Panc1 (cell line): ENCODE measurements at regions not wholly inside any gene's neighbourhood (a gene's known extent, or its start where the extent isn't known, plus 50 kb on each side); places are given as distances from the start of the nearest gene placed in this dataset.
A peak's percentile ranks its signal among the peaks of the same experiment; 100 is the strongest.

Experiments
- ATAC-seq: fragments of 200-7000 bp; cut with Tn5 transposase; 2 replicates; pipeline ENCODE4 v1.9.1; 2020; ENCODE audit warnings: mild to moderate bottlenecking, moderate library complexity
- BruUV-seq: library from RNA; stranded (reverse); fragments of 400-500 nt; replicated peaks from 2 replicates; lab custom pipeline; 2021; lab: Mats Ljungman, UMichigan
- CTCF ChIA-PET: fragments of 300-600 bp; sonication (Branson Sonifier 250); formaldehyde crosslinking; loops from one replicate; lab custom pipeline; 2022; ENCODE audit warnings: antibody characterized with exemption; lab: Charles Lee
- POLR2A ChIA-PET: fragments of 300-600 bp; sonication (Branson Sonifier 250); formaldehyde crosslinking; loops from one replicate; lab custom pipeline; 2022; ENCODE audit warnings: antibody characterized with exemption; lab: Charles Lee
- DNase-seq: peaks from one replicate; pipeline ENCODE4 v3.0.0-alpha.2; 2010; ENCODE audit warnings: low read depth, low spot score
- H3K27ac ChIP-seq: 2 replicates; pipeline ENCODE4 v1.5.1; 2011; ENCODE audit warnings: mild to moderate bottlenecking, low read length, inconsistent platforms
- H3K27me3 ChIP-seq: fragments of 200-500 bp; sonication (Bioruptor generic); 2 replicates; pipeline ENCODE4 v1.6.0; 2014; ENCODE audit warnings: low read length, inconsistent platforms; ENCODE audit not compliant: control insufficient read depth, insufficient read depth
- H3K36me3 ChIP-seq: fragments of 200-500 bp; sonication (Bioruptor generic); 2 replicates; pipeline ENCODE4 v1.5.1; 2014; ENCODE audit warnings: inconsistent platforms, mild to moderate bottlenecking, low read length, moderate library complexity; ENCODE audit not compliant: control insufficient read depth, insufficient read depth
- H3K4me1 ChIP-seq: 2 replicates; pipeline ENCODE4 v1.5.1; 2011; ENCODE audit warnings: inconsistent platforms, mild to moderate bottlenecking, low read length, moderate library complexity; ENCODE audit not compliant: control insufficient read depth, insufficient read depth
- H3K4me3 ChIP-seq, 2 experiments: 2 replicates each; pipeline ENCODE4 v1.5.1; 2011 to 2012; ENCODE audit warnings: low read depth in 2 of 2, low read length in 2 of 2, mild to moderate bottlenecking in 2 of 2, inconsistent platforms in 1 of 2, moderate library complexity in 1 of 2
- H3K9me3 ChIP-seq: fragments of 200-500 bp; sonication (Bioruptor generic); 2 replicates; pipeline ENCODE4 v1.5.1; 2014; ENCODE audit warnings: low read depth, mild to moderate bottlenecking, inconsistent platforms, low read length, moderate library complexity; ENCODE audit not compliant: control insufficient read depth, insufficient read depth
- CTCF ChIP-seq: fragments of 450-650 bp; IDR thresholded peaks from 2 replicates; pipeline ENCODE4 v1.5.1; 2017; ENCODE audit warnings: mild to moderate bottlenecking
- POLR2AphosphoS5 ChIP-seq: IDR thresholded peaks from 2 replicates; pipeline ENCODE4 v1.6.1; 2012; ENCODE audit warnings: mild to moderate bottlenecking, low read depth, low read length, moderate library complexity
- SIN3A ChIP-seq: IDR thresholded peaks from 2 replicates; pipeline ENCODE4 v1.6.1; 2012; ENCODE audit warnings: low read depth, mild to moderate bottlenecking, low read length, moderate library complexity, borderline replicate concordance; ENCODE audit not compliant: insufficient read depth
- TCF7L2 ChIP-seq: IDR thresholded peaks from 2 replicates; pipeline ENCODE4 v1.6.1; 2011; ENCODE audit warnings: mild to moderate bottlenecking, low read depth, low read length, inconsistent platforms
- in situ Hi-C: cut with HindIII; loops from 2 replicates; pipeline ENCODE4 v1.10.0; 2016; ENCODE audit warnings: low sequenced_read_pairs, low pct_unique_long_range_greater_than_20kb
- intact Hi-C: fragments of 100-400 bp; cut with micrococcal nuclease; formaldehyde crosslinking; loops from one replicate; pipeline ENCODE4 v1.10.0; 2022; ENCODE audit not compliant: unreplicated experiment
- TF ChIP-seq, protein P1 (sequence below), 2 experiments: IDR thresholded peaks; 2 replicates each; pipeline ENCODE4 v1.6.1; 2011 to 2012; ENCODE audit warnings: low read depth in 2 of 2, control low read depth in 1 of 2, low read length in 1 of 2, mild to moderate bottlenecking in 1 of 2, moderate library complexity in 1 of 2; ENCODE audit not compliant: insufficient read depth in 1 of 2

DNA sequence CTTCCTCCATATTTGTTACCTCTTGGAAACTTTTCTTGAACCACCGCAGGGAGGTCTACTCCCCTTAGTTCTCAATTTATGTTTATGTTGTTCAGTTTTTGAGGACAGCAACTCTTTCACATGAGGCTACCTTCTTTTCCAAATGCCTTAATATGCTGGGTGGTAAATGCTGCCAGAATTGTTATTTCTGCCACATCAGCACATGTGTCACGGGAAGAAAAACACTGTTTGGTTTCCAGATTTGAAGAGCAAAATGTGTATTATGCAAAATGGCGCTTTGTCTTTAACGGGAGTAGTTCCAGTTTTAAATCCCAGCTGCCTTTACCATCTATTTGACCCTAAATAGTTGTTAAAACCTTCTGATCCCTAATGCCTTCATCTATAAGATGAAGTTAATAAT lies 606.2 kb upstream of the TBL1XR1 start:
- intact Hi-C loops, result no loop called here
- BruUV-seq, result no TSS peak
- no peak for DNase-seq
- Histone ChIP-seq H3K4me1 (no peaks in the 10 kb centered on the region), H3K27me3 (no peaks in the 10 kb centered on the region), H3K36me3 (no peaks in the 10 kb centered on the region), H3K27ac (peak overlapping the region; percentile 57), H3K4me3 (no peak overlapping the region), H3K9me3 (no peaks in the 10 kb centered on the region)
- in situ Hi-C loops, result no loop called here
- TF ChIP-seq SIN3A (no peak), CTCF (no peak), POLR2AphosphoS5 (no peak), TCF7L2 (no peak)
- TF ChIP-seq, protein P1, sequence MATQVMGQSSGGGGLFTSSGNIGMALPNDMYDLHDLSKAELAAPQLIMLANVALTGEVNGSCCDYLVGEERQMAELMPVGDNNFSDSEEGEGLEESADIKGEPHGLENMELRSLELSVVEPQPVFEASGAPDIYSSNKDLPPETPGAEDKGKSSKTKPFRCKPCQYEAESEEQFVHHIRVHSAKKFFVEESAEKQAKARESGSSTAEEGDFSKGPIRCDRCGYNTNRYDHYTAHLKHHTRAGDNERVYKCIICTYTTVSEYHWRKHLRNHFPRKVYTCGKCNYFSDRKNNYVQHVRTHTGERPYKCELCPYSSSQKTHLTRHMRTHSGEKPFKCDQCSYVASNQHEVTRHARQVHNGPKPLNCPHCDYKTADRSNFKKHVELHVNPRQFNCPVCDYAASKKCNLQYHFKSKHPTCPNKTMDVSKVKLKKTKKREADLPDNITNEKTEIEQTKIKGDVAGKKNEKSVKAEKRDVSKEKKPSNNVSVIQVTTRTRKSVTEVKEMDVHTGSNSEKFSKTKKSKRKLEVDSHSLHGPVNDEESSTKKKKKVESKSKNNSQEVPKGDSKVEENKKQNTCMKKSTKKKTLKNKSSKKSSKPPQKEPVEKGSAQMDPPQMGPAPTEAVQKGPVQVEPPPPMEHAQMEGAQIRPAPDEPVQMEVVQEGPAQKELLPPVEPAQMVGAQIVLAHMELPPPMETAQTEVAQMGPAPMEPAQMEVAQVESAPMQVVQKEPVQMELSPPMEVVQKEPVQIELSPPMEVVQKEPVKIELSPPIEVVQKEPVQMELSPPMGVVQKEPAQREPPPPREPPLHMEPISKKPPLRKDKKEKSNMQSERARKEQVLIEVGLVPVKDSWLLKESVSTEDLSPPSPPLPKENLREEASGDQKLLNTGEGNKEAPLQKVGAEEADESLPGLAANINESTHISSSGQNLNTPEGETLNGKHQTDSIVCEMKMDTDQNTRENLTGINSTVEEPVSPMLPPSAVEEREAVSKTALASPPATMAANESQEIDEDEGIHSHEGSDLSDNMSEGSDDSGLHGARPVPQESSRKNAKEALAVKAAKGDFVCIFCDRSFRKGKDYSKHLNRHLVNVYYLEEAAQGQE (IDR thresholded peaks at IDR 0.05; ENCODE audit: insufficient read depth in 1 of 2, low read depth in 2 of 2, low read length in 1 of 2), result no peak
- CTCF ChIA-PET, result interaction anchor here (0.6 kb wide), 1 partner anchor 279 kb away, joined by 5 read pairs; no protein-coding TSS in a partner anchor
- ATAC-seq, result no peak
- POLR2A ChIA-PET, result no interaction called here

DNA sequence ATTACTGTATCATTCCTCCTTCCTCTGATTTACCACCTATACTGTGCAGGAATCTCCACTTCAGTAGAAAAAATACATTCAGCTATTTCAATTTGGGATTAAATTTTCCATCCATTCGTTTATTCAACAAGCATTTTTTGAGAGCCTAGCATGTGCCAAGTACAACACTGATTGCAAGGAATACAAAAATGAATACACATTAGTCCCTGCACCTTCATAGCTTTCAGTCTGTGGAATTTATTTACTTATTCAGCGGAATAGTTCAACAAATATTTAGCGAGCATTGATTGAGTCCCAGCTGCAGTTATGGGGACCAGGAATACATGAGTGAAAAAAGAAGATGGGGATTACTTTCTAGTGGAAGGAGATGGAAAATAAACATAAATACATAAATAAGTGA lies 606.8 kb upstream of the TBL1XR1 start:
- in situ Hi-C loops (no loop called here), intact Hi-C loops (no loop called here)
- Histone ChIP-seq H3K27me3 (no peaks in the 10 kb centered on the region), H3K27ac (peak overlapping the region; percentile 57; the same call in 1 of the 2 replicates), H3K36me3 (no peaks in the 10 kb centered on the region), H3K4me3 (no peak overlapping the region), H3K4me1 (no peaks in the 10 kb centered on the region), H3K9me3 (no peaks in the 10 kb centered on the region)
- no peak for DNase-seq
- ChIA-PET POLR2A (no interaction called here), CTCF (interaction anchor here (0.6 kb wide), 1 partner anchor 278 kb away, joined by 5 read pairs; no protein-coding TSS in a partner anchor)
- BruUV-seq, result no TSS peak
- TF ChIP-seq, protein P1 (IDR thresholded peaks at IDR 0.05; ENCODE audit: insufficient read depth in 1 of 2, low read depth in 2 of 2, low read length in 1 of 2), result no peak
- TF ChIP-seq TCF7L2 (no peak), SIN3A (no peak)
- ATAC-seq, result no peak
